ENCODE measurements at regions not wholly inside any gene's neighbourhood (a gene's known extent, or its start where the extent isn't known, plus 50 kb on each side); places are given as distances from the start of the nearest gene placed in this dataset.

DNA sequence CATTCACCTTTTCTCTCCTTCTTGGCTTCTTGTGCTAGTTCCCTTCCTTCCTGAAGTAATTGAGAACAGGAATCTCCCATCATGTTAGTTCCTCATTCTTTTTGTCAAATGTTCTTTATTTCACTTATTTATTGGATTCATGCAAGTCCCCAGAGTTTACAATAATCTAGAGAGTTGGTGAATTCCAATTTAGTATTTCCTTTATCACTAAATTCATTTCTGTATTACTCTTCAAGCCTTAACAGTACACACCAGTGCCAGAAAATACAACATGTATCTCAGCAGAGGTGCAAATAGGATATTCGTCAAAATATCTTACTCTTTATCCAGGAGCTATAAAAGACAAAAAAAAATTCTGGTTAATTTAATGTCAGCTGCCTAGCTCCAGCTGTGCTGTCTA lies 121.9 kb upstream of the SETBP1 start:
- no peak overlapping the region for H3K9ac ChIP-seq (ENCODE audit: low read length)
- H4K20me1 ChIP-seq (ENCODE audit: insufficient read depth), result no peaks in the 10 kb centered on the region
- TF ChIP-seq EGR1 (IDR thresholded peaks at IDR 0.05; ENCODE audit: low read depth) (no peak), POLR2AphosphoS5 (IDR thresholded peaks at IDR 0.05; ENCODE audit: low read depth, low read length) (no peak), POLR2A (IDR thresholded peaks at IDR 0.05; ENCODE audit: borderline replicate concordance, extremely low read depth, insufficient read depth, insufficient read length) (no peak), RAD21 (IDR thresholded peaks at IDR 0.05; ENCODE audit: low read depth) (no peak), CTCF (IDR thresholded peaks at IDR 0.05 in 2 of 3, conservative IDR thresholded peaks at IDR 0.05 in 1 of 3; ENCODE audit: borderline replicate concordance in 1 of 3, insufficient read depth in 1 of 3, low read depth in 2 of 3, low read length in 2 of 3) (no peak), ZBTB33 (IDR thresholded peaks at IDR 0.05; ENCODE audit: extremely low read depth, insufficient replicate concordance, low read length) (no peak), SRF (IDR thresholded peaks at IDR 0.05; ENCODE audit: low read depth) (no peak), TCF7L2 (IDR thresholded peaks at IDR 0.05; ENCODE audit: borderline replicate concordance, extremely low read depth, insufficient read depth, insufficient read length) (no peak), CBX3 (IDR thresholded peaks at IDR 0.05; ENCODE audit: low read depth) (no peak), FOSL1 (IDR thresholded peaks at IDR 0.05; ENCODE audit: low read depth) (no peak), EZH2 (IDR thresholded peaks at IDR 0.05) (no peak)
- TF ChIP-seq, protein P1, sequence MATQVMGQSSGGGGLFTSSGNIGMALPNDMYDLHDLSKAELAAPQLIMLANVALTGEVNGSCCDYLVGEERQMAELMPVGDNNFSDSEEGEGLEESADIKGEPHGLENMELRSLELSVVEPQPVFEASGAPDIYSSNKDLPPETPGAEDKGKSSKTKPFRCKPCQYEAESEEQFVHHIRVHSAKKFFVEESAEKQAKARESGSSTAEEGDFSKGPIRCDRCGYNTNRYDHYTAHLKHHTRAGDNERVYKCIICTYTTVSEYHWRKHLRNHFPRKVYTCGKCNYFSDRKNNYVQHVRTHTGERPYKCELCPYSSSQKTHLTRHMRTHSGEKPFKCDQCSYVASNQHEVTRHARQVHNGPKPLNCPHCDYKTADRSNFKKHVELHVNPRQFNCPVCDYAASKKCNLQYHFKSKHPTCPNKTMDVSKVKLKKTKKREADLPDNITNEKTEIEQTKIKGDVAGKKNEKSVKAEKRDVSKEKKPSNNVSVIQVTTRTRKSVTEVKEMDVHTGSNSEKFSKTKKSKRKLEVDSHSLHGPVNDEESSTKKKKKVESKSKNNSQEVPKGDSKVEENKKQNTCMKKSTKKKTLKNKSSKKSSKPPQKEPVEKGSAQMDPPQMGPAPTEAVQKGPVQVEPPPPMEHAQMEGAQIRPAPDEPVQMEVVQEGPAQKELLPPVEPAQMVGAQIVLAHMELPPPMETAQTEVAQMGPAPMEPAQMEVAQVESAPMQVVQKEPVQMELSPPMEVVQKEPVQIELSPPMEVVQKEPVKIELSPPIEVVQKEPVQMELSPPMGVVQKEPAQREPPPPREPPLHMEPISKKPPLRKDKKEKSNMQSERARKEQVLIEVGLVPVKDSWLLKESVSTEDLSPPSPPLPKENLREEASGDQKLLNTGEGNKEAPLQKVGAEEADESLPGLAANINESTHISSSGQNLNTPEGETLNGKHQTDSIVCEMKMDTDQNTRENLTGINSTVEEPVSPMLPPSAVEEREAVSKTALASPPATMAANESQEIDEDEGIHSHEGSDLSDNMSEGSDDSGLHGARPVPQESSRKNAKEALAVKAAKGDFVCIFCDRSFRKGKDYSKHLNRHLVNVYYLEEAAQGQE (IDR thresholded peaks at IDR 0.05; ENCODE audit: low read depth), result no peak
- H3K4me2 ChIP-seq (ENCODE audit: low read length), result no peak overlapping the region
- H2AFZ ChIP-seq (ENCODE audit: low read depth, low read length, poor library complexity, severe bottlenecking), result no peak overlapping the region
- CTCF ChIA-PET, result no interaction called here
- BruUV-seq (replicated peaks), result no TSS peak
- POLR2A ChIA-PET, result no interaction called here
- RAD21 ChIA-PET (ENCODE audit: low non-redundant PET in 1 of 2, low total read pairs in 2 of 2, uncharacterized antibody in 2 of 2, unreplicated experiment in 2 of 2), result no interaction called here
- ATAC-seq, result no peak
- H3K36me3 ChIP-seq (ENCODE audit: control insufficient read depth in 1 of 2, insufficient read depth in 2 of 2, low read length in 2 of 2), result no peaks in the 10 kb centered on the region
- H3K4me3 ChIP-seq (replicated peaks in 1 of 2; ENCODE audit: low read depth in 1 of 2, low read length in 2 of 2), result no peak overlapping the region
- no peaks in the 10 kb centered on the region for H3K4me1 ChIP-seq (ENCODE audit: control insufficient read depth in 1 of 2, insufficient read depth in 2 of 2, low read length in 2 of 2)
- no peaks in the 10 kb centered on the region for H3K79me2 ChIP-seq (ENCODE audit: insufficient read depth, low read length)
- peaks cover 3 to 7% of the 10 kb centered on the region in 2 experiments; a peak in 2 of 4 replicates for H3K9me3 ChIP-seq (ENCODE audit: control insufficient read depth in 1 of 2, insufficient read depth in 1 of 2, low read depth in 1 of 2, low read length in 2 of 2)
- H3K27ac ChIP-seq (ENCODE audit: low read depth, low read length), result no peak overlapping the region
- no peaks in the 10 kb centered on the region for H3K9me2 ChIP-seq (ENCODE audit: insufficient read depth)
- DNase-seq (ENCODE audit: low read depth, low spot score), result no peak
- no peaks in the 10 kb centered on the region for H3K27me3 ChIP-seq (ENCODE audit: insufficient read depth, low read length)
- intact Hi-C loops (cut with micrococcal nuclease), result no loop called here

All from HCT116 (cell line).